H1 (cell line): ENCODE measurements at regions not wholly inside any gene's neighbourhood (a gene's known extent, or its start where the extent isn't known, plus 50 kb on each side); places are given as distances from the start of the nearest gene placed in this dataset.

ENCODE experiments used
- CTCF ChIA-PET: fragments of 300-600 bp; sonication (Branson Sonifier 250); formaldehyde crosslinking; loops from one replicate; lab custom pipeline; 2021; ENCODE audit not compliant: partially characterized antibody; lab: Charles Lee
- POLR2A ChIA-PET: fragments of 300-600 bp; sonication (Branson Sonifier 250); formaldehyde crosslinking; loops from one replicate; lab custom pipeline; 2021; ENCODE audit warnings: inconsistent platforms; ENCODE audit not compliant: partially characterized antibody; lab: Charles Lee
- DNase-seq, 2 experiments: peaks; one replicate each; pipeline versions ENCODE4 v3.0.0 to v3.0.0-alpha.2; 2010 to 2022; ENCODE audit warnings: low spot score in 2 of 2, low read depth in 1 of 2, mixed read lengths in 1 of 2
- FAIRE-seq: peaks from 2 replicates; lab custom pipeline; 2011; peaks lifted over from hg19 to GRCh38; lab: Jason Lieb, UNC
- H2AFZ ChIP-seq: 2 replicates; pipeline ENCODE4 v1.8.1; 2012; ENCODE audit warnings: low read length, inconsistent platforms
- H2AK5ac ChIP-seq: 2 replicates; pipeline ENCODE4 v1.6.1; 2013; ENCODE audit warnings: low read depth, low read length
- H2BK120ac ChIP-seq: replicated peaks from 2 replicates; pipeline ENCODE3; 2013; ENCODE audit warnings: low read depth, low read length, inconsistent platforms
- H2BK12ac ChIP-seq: 2 replicates; pipeline ENCODE4 v1.6.1; 2013; ENCODE audit warnings: low read depth, low read length
- H2BK15ac ChIP-seq: 2 replicates; pipeline ENCODE4 v1.6.1; 2013; ENCODE audit warnings: low read length
- H2BK20ac ChIP-seq: 2 replicates; pipeline ENCODE4 v1.6.1; 2013; ENCODE audit warnings: low read length
- H2BK5ac ChIP-seq: 2 replicates; pipeline ENCODE4 v1.6.1; 2013; ENCODE audit warnings: low read depth, low read length
- H3K14ac ChIP-seq: 2 replicates; pipeline ENCODE4 v1.6.1; 2013; ENCODE audit warnings: inconsistent platforms; ENCODE audit not compliant: insufficient read length
- H3K18ac ChIP-seq: 2 replicates; pipeline ENCODE4 v1.6.1; 2013; ENCODE audit warnings: low read length; ENCODE audit errors: extremely low read depth
- H3K23ac ChIP-seq: 2 replicates; pipeline ENCODE4 v1.6.1; 2013; ENCODE audit warnings: inconsistent platforms; ENCODE audit not compliant: insufficient read length
- H3K23me2 ChIP-seq: 2 replicates; pipeline ENCODE4 v1.6.1; 2013; ENCODE audit warnings: low read depth, low read length
- H3K27ac ChIP-seq: 2 replicates; pipeline ENCODE4 v1.6.1; 2011; ENCODE audit warnings: low read depth, low read length, inconsistent platforms
- H3K27me3 ChIP-seq, 4 experiments: replicated peaks in 1 of 4; 1 replicate in 1 of 4; 2 replicates in 3 of 4; pipeline versions ENCODE4 v1.6.1 to v1.8.1; 2011 to 2013; ENCODE audit warnings: low read length in 3 of 4, mild to moderate bottlenecking in 3 of 4, inconsistent platforms in 2 of 4, mixed read lengths in 2 of 4, moderate library complexity in 1 of 4; ENCODE audit not compliant: control insufficient read depth in 3 of 4, insufficient read depth in 3 of 4; ENCODE audit errors: extremely low read depth in 1 of 4
- H3K36me3 ChIP-seq, 4 experiments: 2 replicates each; pipeline versions ENCODE4 v1.6.1 to v1.8.1; 2011 to 2013; ENCODE audit warnings: mild to moderate bottlenecking in 4 of 4, low read length in 3 of 4, moderate library complexity in 2 of 4, control low read depth in 1 of 4, inconsistent platforms in 1 of 4; ENCODE audit not compliant: insufficient read depth in 4 of 4, control insufficient read depth in 2 of 4
- H3K4ac ChIP-seq: replicated peaks from 2 replicates; pipeline ENCODE3; 2013; ENCODE audit warnings: low read length, low read depth, mixed read lengths, inconsistent platforms; ENCODE audit not compliant: insufficient read length
- H3K4me1 ChIP-seq, 4 experiments: replicated peaks in 1 of 4; 1 replicate in 1 of 4; 2 replicates in 3 of 4; pipeline versions ENCODE4 v1.6.1 to v1.8.1; 2011 to 2013; ENCODE audit warnings: low read length in 3 of 4, inconsistent platforms in 2 of 4, mixed read lengths in 1 of 4; ENCODE audit not compliant: insufficient read depth in 4 of 4, control insufficient read depth in 3 of 4
- H3K4me2 ChIP-seq, 2 experiments: 2 replicates each; pipeline versions ENCODE4 v1.6.1 to v1.8.1; 2011 to 2013; ENCODE audit warnings: low read depth in 2 of 2, low read length in 2 of 2, control low read depth in 1 of 2, inconsistent platforms in 1 of 2, mild to moderate bottlenecking in 1 of 2; ENCODE audit not compliant: insufficient read depth in 1 of 2
- H3K4me3 ChIP-seq, 4 experiments: fragments of 200-600, 300-600 bp in 1 of 4; sonication (generic), shearing (Covaris generic), sonication (Bioruptor Twin) in 1 of 4; 2 replicates each; pipeline versions ENCODE4 v1.5.1 to v1.8.1; 2011 to 2016; ENCODE audit warnings: low read length in 4 of 4, low read depth in 3 of 4, control low read depth in 2 of 4, inconsistent platforms in 2 of 4, mild to moderate bottlenecking in 2 of 4, mixed read lengths in 1 of 4, moderate library complexity in 1 of 4; ENCODE audit not compliant: insufficient read depth in 2 of 4; ENCODE audit errors: extremely low read depth in 1 of 4
- H3K56ac ChIP-seq: replicated peaks from 2 replicates; pipeline ENCODE3; 2013; ENCODE audit warnings: low read depth, mild to moderate bottlenecking, mixed read lengths, low read length, inconsistent platforms; ENCODE audit not compliant: insufficient read length
- H3K79me1 ChIP-seq: 2 replicates; pipeline ENCODE4 v1.6.1; 2013; ENCODE audit warnings: low read depth, low read length, control low read depth
- H3K79me2 ChIP-seq, 2 experiments: 2 replicates each; pipeline versions ENCODE4 v1.6.1 to v1.8.1; 2012 to 2013; ENCODE audit warnings: low read length in 2 of 2, mild to moderate bottlenecking in 2 of 2, inconsistent platforms in 1 of 2; ENCODE audit not compliant: insufficient read depth in 2 of 2, control insufficient read depth in 1 of 2
- H3K9ac ChIP-seq, 4 experiments: replicated peaks in 1 of 4; 1 replicate in 1 of 4; 2 replicates in 3 of 4; pipeline versions ENCODE4 v1.6.1 to v1.8.1; 2011 to 2013; ENCODE audit warnings: low read depth in 3 of 4, low read length in 3 of 4, control low read depth in 2 of 4, mild to moderate bottlenecking in 2 of 4, moderate library complexity in 2 of 4, inconsistent platforms in 1 of 4; ENCODE audit errors: extremely low read depth in 1 of 4
- H3K9me3 ChIP-seq, 2 experiments: 2 replicates each; pipeline versions ENCODE4 v1.6.1 to v1.8.1; 2012 to 2013; ENCODE audit warnings: mild to moderate bottlenecking in 2 of 2, moderate library complexity in 2 of 2, control low read depth in 1 of 2, inconsistent platforms in 1 of 2, low read depth in 1 of 2, low read length in 1 of 2, mixed read lengths in 1 of 2; ENCODE audit not compliant: insufficient read depth in 2 of 2
- H4K20me1 ChIP-seq, 2 experiments: replicated peaks in 1 of 2; 2 replicates each; pipeline versions ENCODE3 to v1.8.1; 2011 to 2013; ENCODE audit warnings: inconsistent platforms in 2 of 2, low read length in 2 of 2, mild to moderate bottlenecking in 1 of 2; ENCODE audit not compliant: insufficient read depth in 2 of 2, control insufficient read depth in 1 of 2
- H4K5ac ChIP-seq: 2 replicates; pipeline ENCODE4 v1.6.1; 2013; ENCODE audit warnings: low read length, low read depth, mixed read lengths, inconsistent platforms; ENCODE audit not compliant: insufficient read length
- H4K8ac ChIP-seq: 2 replicates; pipeline ENCODE4 v1.8.0; 2013; ENCODE audit warnings: mild to moderate bottlenecking, moderate library complexity, low read length, inconsistent platforms; ENCODE audit not compliant: insufficient read depth; ENCODE audit errors: extremely low read depth
- H4K91ac ChIP-seq: replicated peaks from 2 replicates; pipeline ENCODE3; 2013; ENCODE audit warnings: low read length, mixed read lengths, inconsistent platforms; ENCODE audit not compliant: insufficient read length
- BACH1 ChIP-seq: IDR thresholded peaks from 2 replicates; pipeline ENCODE4 v1.6.1; 2012; ENCODE audit warnings: low read length, improper control_type of control experiment
- CHD1 ChIP-seq: IDR thresholded peaks from 2 replicates; pipeline ENCODE4 v1.6.1; 2012; ENCODE audit warnings: low read depth, low read length, improper control_type of control experiment
- CREB1 ChIP-seq: IDR thresholded peaks from 2 replicates; pipeline ENCODE4 v1.6.1; 2012; ENCODE audit warnings: inconsistent platforms
- CTBP2 ChIP-seq: IDR thresholded peaks from 2 replicates; pipeline ENCODE4 v1.7.0; 2011; ENCODE audit warnings: borderline replicate concordance, mild to moderate bottlenecking, moderate library complexity, mixed read lengths, low read length; ENCODE audit not compliant: insufficient read depth, insufficient read length
- HDAC6 ChIP-seq: IDR thresholded peaks from one replicate; pipeline ENCODE4 v1.7.1; 2012; ENCODE audit warnings: low read depth, mild to moderate bottlenecking, inconsistent platforms, low read length, moderate library complexity
- JUN ChIP-seq: IDR thresholded peaks from 2 replicates; pipeline ENCODE4 v1.6.1; 2011; ENCODE audit warnings: low read depth, mild to moderate bottlenecking, improper control_type of control experiment, low read length
- KDM4A ChIP-seq: IDR thresholded peaks from one replicate; pipeline ENCODE4 v1.7.1; 2012; ENCODE audit warnings: low read depth, mild to moderate bottlenecking, moderate library complexity, low read length, inconsistent platforms; ENCODE audit not compliant: severe bottlenecking
- POLR2A ChIP-seq, 2 experiments: IDR thresholded peaks; 1 replicate in 1 of 2; 2 replicates in 1 of 2; pipeline ENCODE4 v1.6.1; 2011; ENCODE audit warnings: low read depth in 2 of 2, low read length in 2 of 2, mild to moderate bottlenecking in 2 of 2; ENCODE audit errors: control extremely low read depth in 1 of 2
- POU5F1 ChIP-seq: IDR thresholded peaks from 2 replicates; pipeline ENCODE4 v1.6.1; 2011; ENCODE audit warnings: low read depth, mild to moderate bottlenecking, low read length, moderate library complexity
- RNF2 ChIP-seq: fragments of 200-900, 300-1000 bp; sonication (generic); IDR thresholded peaks from 2 replicates; pipeline ENCODE4 v1.7.1; 2016; ENCODE audit warnings: borderline replicate concordance, low read depth, mild to moderate bottlenecking, antibody characterized with exemption, low read length; ENCODE audit not compliant: poor library complexity, severe bottlenecking; ENCODE audit errors: missing control alignments
- WGBS, 2 experiments: shearing (Covaris generic) in 1 of 2; methylation state at CpG; one replicate each; pipeline versions ENCODE4 v1.1.6 to v1.1.7; 2013 to 2015; ENCODE audit warnings: low lambda C conversion rate in 2 of 2, mixed read lengths in 2 of 2, inconsistent platforms in 1 of 2, low coverage in 1 of 2, missing lambda C conversion rate in 1 of 2; ENCODE audit not compliant: insufficient replicate concordance in 2 of 2, insufficient coverage in 1 of 2, insufficient read length in 1 of 2; ENCODE audit errors: extremely low coverage in 1 of 2, missing lambda C conversion rate in 1 of 2; 5-methylcytosine and 5-hydroxymethylcytosine counted together
- TF ChIP-seq, protein P1 (sequence below): IDR thresholded peaks from 2 replicates; pipeline ENCODE4 v1.6.1; 2012; ENCODE audit warnings: inconsistent platforms

DNA sequence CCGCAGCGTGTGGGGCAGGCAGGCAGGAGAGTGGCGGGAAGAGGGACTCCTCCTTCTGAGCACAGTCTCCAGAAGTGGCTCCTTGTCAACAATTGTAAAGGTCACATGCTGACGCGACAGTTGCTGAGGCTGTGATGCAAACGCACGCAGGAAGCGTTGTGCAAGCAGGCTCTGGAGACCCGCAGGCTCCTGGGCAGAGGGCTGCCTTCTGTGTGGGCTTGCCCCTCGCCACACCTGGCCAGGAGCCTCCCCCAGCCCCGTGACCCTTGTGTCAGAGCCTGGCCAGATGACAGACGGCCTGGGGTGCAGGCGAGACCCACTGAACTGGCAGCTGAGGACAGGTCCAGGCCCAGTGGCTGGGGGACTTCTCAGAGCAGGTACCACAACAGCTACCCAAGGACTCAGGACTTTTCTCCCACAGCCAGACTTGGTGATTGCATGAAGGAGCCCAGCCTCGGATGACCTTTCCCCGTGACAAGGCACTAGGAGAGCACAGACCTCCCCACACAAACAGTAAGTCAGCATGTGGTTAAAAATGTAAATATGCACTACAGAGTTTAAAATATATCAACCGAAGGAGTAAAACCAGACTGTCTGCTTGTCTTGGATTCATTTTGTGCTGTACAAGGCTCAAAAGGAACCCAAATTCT lies 222.1 kb upstream of the RREB1 start:
- no peaks in the 10 kb centered on the region for H3K79me2 ChIP-seq
- H3K18ac ChIP-seq, result no peak overlapping the region
- no peak overlapping the region; the same call in 1 of the 2 replicates for H2BK5ac ChIP-seq
- H3K9ac ChIP-seq, result no peak overlapping the region
- no peak overlapping the region for H3K4ac ChIP-seq
- no peaks in the 10 kb centered on the region for H3K79me1 ChIP-seq
- H3K4me2 ChIP-seq, result no peak overlapping the region
- DNase-seq, result no peak
- H3K14ac ChIP-seq, result no peak overlapping the region
- 80% methylated on average over 16 of the region's 16 CpGs; no CpG with 5 or more reads in 1 of the 2 experiments for WGBS, 2 experiments
- no peak overlapping the region for H3K4me3 ChIP-seq
- no peak overlapping the region for H2AK5ac ChIP-seq
- H4K8ac ChIP-seq, result no peak overlapping the region
- peak overlapping the region; percentile 82 for H2BK12ac ChIP-seq
- ChIA-PET CTCF (interaction anchor here (0.8 to 1.5 kb wide), 2 partner anchors 78 to 207 kb away, joined by 3 to 4 read pairs; no protein-coding TSS in a partner anchor), POLR2A (interaction anchor here (0.9 kb wide), 1 partner anchor 222 kb away, joined by 3 read pairs; the partner anchor contains the start of gene RREB1)
- H3K56ac ChIP-seq, result no peak overlapping the region
- no peaks in the 10 kb centered on the region for H3K36me3 ChIP-seq
- no peak for FAIRE-seq
- no peaks in the 10 kb centered on the region; the same call in 1 of the 2 replicates for H3K23me2 ChIP-seq
- H3K27ac ChIP-seq, result no peak overlapping the region; the same call in 1 of the 2 replicates
- peak overlapping the region; percentile 62; the same call in 1 of the 2 replicates for H2AFZ ChIP-seq
- 0 out of 2 replicates have a peak overlapping the region, but pooled peaks have one; percentile 36 for H2BK20ac ChIP-seq
- H2BK120ac ChIP-seq, result no peak overlapping the region
- no peak overlapping the region for H3K23ac ChIP-seq
- peaks cover 0 to 8% (median 6%) of the 10 kb centered on the region in 4 experiments; a peak in 4 of 7 replicates for H3K4me1 ChIP-seq
- peak overlapping the region; percentile 44 for H4K91ac ChIP-seq
- H4K5ac ChIP-seq, result no peak overlapping the region
- H3K27me3 ChIP-seq, result 0 out of 7 replicates have a peak, but pooled peaks cover 0 to 3% (median 0%) of the 10 kb centered on the region in 4 experiments
- no peaks in the 10 kb centered on the region for H3K9me3 ChIP-seq
- H4K20me1 ChIP-seq, result no peaks in the 10 kb centered on the region
- 0 out of 2 replicates have a peak overlapping the region, but pooled peaks have one; percentile 32 for H2BK15ac ChIP-seq
- TF ChIP-seq JUN (no peak), POLR2A (IDR thresholded peaks at IDR 0.05; ENCODE audit: control extremely low read depth in 1 of 2, low read depth in 2 of 2, low read length in 2 of 2) (no peak), HDAC6 (no peak), BACH1 (no peak), RNF2 (no peak), CTBP2 (no peak), CREB1 (no peak), KDM4A (no peak), POU5F1 (no peak), CHD1 (no peak)
- TF ChIP-seq, protein P1, sequence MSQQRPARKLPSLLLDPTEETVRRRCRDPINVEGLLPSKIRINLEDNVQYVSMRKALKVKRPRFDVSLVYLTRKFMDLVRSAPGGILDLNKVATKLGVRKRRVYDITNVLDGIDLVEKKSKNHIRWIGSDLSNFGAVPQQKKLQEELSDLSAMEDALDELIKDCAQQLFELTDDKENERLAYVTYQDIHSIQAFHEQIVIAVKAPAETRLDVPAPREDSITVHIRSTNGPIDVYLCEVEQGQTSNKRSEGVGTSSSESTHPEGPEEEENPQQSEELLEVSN, result no peak
